ENCODE measurements at regions not wholly inside any gene's neighbourhood (a gene's known extent, or its start where the extent isn't known, plus 50 kb on each side); places are given as distances from the start of the nearest gene placed in this dataset.

GRCh38 chr1:8107897-8108296 lies 81.8 kb upstream of the ERRFI1 start:
- no peak for DNase-seq

GRCh38 chr1:8104278-8105236 lies 78.4 kb upstream of the ERRFI1 start:
- no peaks in the 10 kb centered on the region for H3K9me3 ChIP-seq
- H3K36me3 ChIP-seq, result no peaks in the 10 kb centered on the region
- H3K27ac ChIP-seq, result no peak overlapping the region
- no peaks in the 10 kb centered on the region for H3K4me1 ChIP-seq (ENCODE audit: insufficient read depth)
- no peak for DNase-seq
- intact Hi-C loops (cut with DNase I), result no loop called here
- TF ChIP-seq EP300 (IDR thresholded peaks at IDR 0.05), result no peak
- no peak for TF ChIP-seq POLR2A (IDR thresholded peaks at IDR 0.05)
- no peak for TF ChIP-seq CTCF (IDR thresholded peaks at IDR 0.05)
- 85 to 91% (median 88%) methylated on average over 16 of the region's 16 CpGs for WGBS, 3 donors
- H3K4me3 ChIP-seq, result no peak overlapping the region
- H3K27me3 ChIP-seq, result no peaks in the 10 kb centered on the region

More at GRCh38 chr1:8107897-8108296, 81.8 kb upstream of the ERRFI1 start:
- no peak overlapping the region for H3K4me3 ChIP-seq
- whole genome bisulfite sequencing, 3 donors, result 88 to 92% (median 90%) methylated on average over 4 of the region's 4 CpGs
- H3K27ac ChIP-seq, result no peak overlapping the region
- no peaks in the 10 kb centered on the region for H3K4me1 ChIP-seq (ENCODE audit: insufficient read depth)
- intact Hi-C loops (cut with DNase I), result no loop called here
- no peaks in the 10 kb centered on the region for H3K9me3 ChIP-seq
- no peaks in the 10 kb centered on the region for H3K36me3 ChIP-seq
- no peaks in the 10 kb centered on the region for H3K27me3 ChIP-seq
- TF ChIP-seq EP300 (IDR thresholded peaks at IDR 0.05), result no peak
- TF ChIP-seq POLR2A (IDR thresholded peaks at IDR 0.05), result no peak
- no peak for TF ChIP-seq CTCF (IDR thresholded peaks at IDR 0.05)

- Histone ChIP-seq H3K4me1 (ENCODE audit: insufficient read depth) (peaks cover 6% of the 10 kb centered on the region), H3K27ac (no peak overlapping the region), H3K36me3 (no peaks in the 10 kb centered on the region), H3K9me3 (no peaks in the 10 kb centered on the region), H3K27me3 (no peaks in the 10 kb centered on the region), H3K4me3 (no peak overlapping the region)
- 63 to 68% (median 68%) methylated on average over 5 of the region's 5 CpGs for WGBS, 3 donors
- intact Hi-C loops (cut with DNase I), result no loop called here
- DNase-seq, result no peak
- TF ChIP-seq CTCF (IDR thresholded peaks at IDR 0.05) (no peak), POLR2A (IDR thresholded peaks at IDR 0.05) (no peak), EP300 (IDR thresholded peaks at IDR 0.05) (no peak)
Observed at GRCh38 chr1:8097908-8098307, 71.8 kb upstream of the ERRFI1 start.

- intact Hi-C loops (cut with DNase I), result no loop called here
- no peak for DNase-seq
- Histone ChIP-seq H3K4me1 (ENCODE audit: insufficient read depth) (peaks cover 6% of the 10 kb centered on the region), H3K4me3 (no peak overlapping the region), H3K27ac (peak overlapping the region; percentile 5 to 22), H3K36me3 (no peaks in the 10 kb centered on the region), H3K27me3 (no peaks in the 10 kb centered on the region), H3K9me3 (no peaks in the 10 kb centered on the region)
- no peak for TF ChIP-seq EP300 (IDR thresholded peaks at IDR 0.05)
- TF ChIP-seq CTCF (IDR thresholded peaks at IDR 0.05), result no peak
- TF ChIP-seq POLR2A (IDR thresholded peaks at IDR 0.05), result no peak
- 46 to 51% (median 48%) methylated on average over 6 of the region's 6 CpGs for WGBS, 3 donors
Observed at GRCh38 chr1:8097077-8097799, 71.1 kb upstream of the ERRFI1 start.

Measured in ovary (tissue), 7 donors.